Body of pancreas (tissue), 4 donors: ENCODE measurements at regions not wholly inside any gene's neighbourhood (a gene's known extent, or its start where the extent isn't known, plus 50 kb on each side); places are given as distances from the start of the nearest gene placed in this dataset.

Experiments used
- ATAC-seq: fragments of 150-250 bp; one replicate; pipeline ENCODE4 v1.9.1; 2016
- DNase-seq, 4 donors: peaks; one replicate each; pipeline ENCODE4 v3.0.0-alpha.2; 2019
- H3K27ac ChIP-seq, 4 donors: fragments of 200-600 bp; sonication (generic); 1 replicate in 3 of 4; 2 replicates in 1 of 4; pipeline versions ENCODE4 v1.5.1 to v1.6.1; 2016 to 2019; ENCODE audit warnings: mild to moderate bottlenecking in 1 of 4, mixed read lengths in 1 of 4, moderate library complexity in 1 of 4
- H3K27me3 ChIP-seq, 2 donors: fragments of 200-600 bp; sonication (generic); one replicate each; pipeline ENCODE4 v1.6.0; 2016; ENCODE audit warnings: mild to moderate bottlenecking in 1 of 2
- H3K36me3 ChIP-seq, 2 donors: fragments of 200-600 bp; sonication (generic); replicated peaks in 1 of 2; 2 replicates each; pipeline ENCODE4 v1.5.1; 2016; ENCODE audit warnings: low read depth in 2 of 2; ENCODE audit not compliant: insufficient read depth in 1 of 2
- H3K4me1 ChIP-seq: fragments of 200-600 bp; sonication (generic); one replicate; pipeline ENCODE4 v1.6.0; 2016
- H3K4me3 ChIP-seq, 2 donors: fragments of 200-600 bp; sonication (generic); 1 replicate in 1 of 2; 2 replicates in 1 of 2; pipeline ENCODE4 v1.5.1; 2016 to 2019
- H3K9me3 ChIP-seq, 3 donors: fragments of 200-600 bp; sonication (generic); 1 replicate in 2 of 3; 2 replicates in 1 of 3; pipeline ENCODE4 v1.5.1; 2016
- POLR2A ChIP-seq, 3 donors: fragments of 450-650 bp; IDR thresholded peaks; one replicate each; pipeline ENCODE4 v1.6.1; 2016; ENCODE audit warnings: antibody characterized with exemption in 3 of 3, mild to moderate bottlenecking in 2 of 3
- WGBS, 2 donors: methylation state at CpG; one replicate each; pipeline ENCODE4 v1.1.5; 2017; 5-methylcytosine and 5-hydroxymethylcytosine counted together
- intact Hi-C: fragments of 100-400 bp; cut with DNase I; formaldehyde crosslinking; loops from one replicate; pipeline ENCODE4 v1.15.1; 2023
- TF ChIP-seq, protein P1 (sequence below), 7 experiments: fragments of 450-650 bp in 4 of 7; fragments of 200-600 bp in 3 of 7; sonication (generic) in 3 of 7; IDR thresholded peaks; one replicate each; pipeline ENCODE4 v1.5.1; 2016 to 2019; ENCODE audit warnings: antibody characterized with exemption in 7 of 7

DNA sequence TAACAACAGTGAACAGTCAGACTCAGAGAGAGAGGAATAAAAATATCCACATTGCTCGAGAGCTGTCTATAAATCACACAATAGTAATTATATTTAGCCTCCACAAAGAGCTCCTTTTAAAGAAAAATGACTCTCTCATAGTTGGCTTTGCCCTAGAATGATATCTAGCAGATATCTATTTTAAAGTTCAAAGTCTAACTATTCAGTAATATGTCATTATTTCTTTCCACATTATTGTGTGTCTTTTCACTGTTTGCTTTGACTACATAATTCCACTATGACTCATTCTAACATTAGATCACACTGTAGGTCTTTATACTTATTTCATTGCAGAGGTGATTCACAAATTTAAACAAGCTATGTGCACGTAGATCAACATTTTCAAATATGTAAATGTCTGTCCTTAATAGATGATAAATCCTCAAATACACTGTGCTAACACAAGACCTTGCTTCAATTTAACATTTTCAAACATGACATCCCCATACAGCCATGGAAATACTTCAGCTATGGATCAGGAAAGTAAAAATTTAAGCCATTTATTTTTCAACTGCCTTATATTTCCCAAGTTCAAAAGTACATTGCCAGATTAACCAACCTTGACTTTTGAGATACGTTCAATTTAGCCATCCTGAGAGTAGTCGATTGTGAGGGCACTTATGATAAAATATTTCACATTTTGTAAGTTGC, 99.9 kb upstream of the AKR1E2 start:
- intact Hi-C loops = no loop called here
- DNase-seq = no peak

DNA sequence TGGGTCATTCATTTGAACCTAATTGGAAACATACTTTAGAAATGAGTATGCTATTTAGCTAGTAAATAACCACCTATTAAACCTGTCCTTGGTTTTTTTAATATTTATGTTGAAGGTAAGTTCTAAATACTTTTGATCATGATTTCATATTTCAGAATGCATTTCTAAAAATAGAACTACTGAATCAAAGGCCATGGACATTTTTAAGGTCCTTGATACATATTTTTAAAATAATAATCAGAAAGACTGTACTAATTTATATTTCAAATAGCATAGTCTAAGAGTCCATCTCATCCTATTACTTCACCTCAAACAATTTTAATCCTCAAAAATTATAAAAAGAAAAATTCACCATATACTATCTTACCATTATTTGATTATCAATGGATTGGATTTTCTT, 102.1 kb upstream of the AKR1E2 start:
- ATAC-seq = no peak

More for the DNA sequence above, 99.9 kb upstream of the AKR1E2 start:
- peak overlapping the region; percentile 3 to 62 (median 38) for H3K27ac ChIP-seq
- TF ChIP-seq, protein P1, sequence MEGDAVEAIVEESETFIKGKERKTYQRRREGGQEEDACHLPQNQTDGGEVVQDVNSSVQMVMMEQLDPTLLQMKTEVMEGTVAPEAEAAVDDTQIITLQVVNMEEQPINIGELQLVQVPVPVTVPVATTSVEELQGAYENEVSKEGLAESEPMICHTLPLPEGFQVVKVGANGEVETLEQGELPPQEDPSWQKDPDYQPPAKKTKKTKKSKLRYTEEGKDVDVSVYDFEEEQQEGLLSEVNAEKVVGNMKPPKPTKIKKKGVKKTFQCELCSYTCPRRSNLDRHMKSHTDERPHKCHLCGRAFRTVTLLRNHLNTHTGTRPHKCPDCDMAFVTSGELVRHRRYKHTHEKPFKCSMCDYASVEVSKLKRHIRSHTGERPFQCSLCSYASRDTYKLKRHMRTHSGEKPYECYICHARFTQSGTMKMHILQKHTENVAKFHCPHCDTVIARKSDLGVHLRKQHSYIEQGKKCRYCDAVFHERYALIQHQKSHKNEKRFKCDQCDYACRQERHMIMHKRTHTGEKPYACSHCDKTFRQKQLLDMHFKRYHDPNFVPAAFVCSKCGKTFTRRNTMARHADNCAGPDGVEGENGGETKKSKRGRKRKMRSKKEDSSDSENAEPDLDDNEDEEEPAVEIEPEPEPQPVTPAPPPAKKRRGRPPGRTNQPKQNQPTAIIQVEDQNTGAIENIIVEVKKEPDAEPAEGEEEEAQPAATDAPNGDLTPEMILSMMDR (IDR thresholded peaks at IDR 0.05) = no peak
- peak in 1 of 3 donors; percentile 7 for TF ChIP-seq POLR2A (IDR thresholded peaks at IDR 0.05)
- no peaks in the 10 kb centered on the region for H3K9me3 ChIP-seq
- no peak overlapping the region for H3K4me3 ChIP-seq
- no peaks in the 10 kb centered on the region for H3K27me3 ChIP-seq
- peak; percentile 95 for ATAC-seq
- WGBS, 2 donors = 16 to 28% methylated on average over 4 of the region's 4 CpGs
- no peaks in the 10 kb centered on the region for H3K36me3 ChIP-seq
- H3K4me1 ChIP-seq = peaks cover 4% of the 10 kb centered on the region

DNA sequence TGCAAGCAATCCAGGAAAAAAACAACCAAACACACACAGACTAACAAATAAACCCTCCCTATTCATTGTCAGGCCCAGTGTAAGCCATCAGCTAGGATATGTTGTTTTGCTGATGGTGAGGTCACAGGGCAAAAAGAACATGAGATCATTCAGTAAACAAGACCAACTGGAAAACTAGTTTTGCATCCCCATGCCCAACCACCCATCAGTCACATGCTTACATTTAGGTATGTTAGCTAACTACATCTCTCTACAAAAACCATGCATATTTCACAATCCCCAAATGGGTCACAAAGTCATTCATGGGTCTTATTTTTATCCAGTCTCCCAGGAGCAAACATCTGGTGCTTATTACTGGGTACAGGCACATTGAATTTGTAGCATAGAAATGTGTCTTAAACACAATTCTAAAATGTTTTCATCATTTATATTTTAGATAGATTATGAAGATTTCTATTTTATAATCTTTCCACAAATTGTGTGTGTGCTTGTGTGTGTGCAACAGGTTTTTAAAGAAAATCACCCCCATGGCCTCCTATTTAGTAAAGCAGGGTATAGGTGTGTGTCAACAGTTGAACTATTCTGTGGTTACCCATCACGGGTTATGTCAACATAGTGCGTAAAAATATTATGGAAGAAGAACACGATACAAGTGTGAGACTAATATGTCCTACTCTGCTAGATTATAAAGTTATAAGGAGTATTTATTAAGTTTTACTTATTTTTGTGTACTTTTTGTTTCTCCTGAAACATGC, 103.8 kb upstream of the AKR1E2 start:
- intact Hi-C loops = no loop called here
- peak in 3 of 4 donors; percentile 13 to 34 (median 25) for DNase-seq
- Histone ChIP-seq H3K4me3 (no peak overlapping the region), H3K27ac (no peak overlapping the region), H3K36me3 (no peaks in the 10 kb centered on the region), H3K27me3 (no peaks in the 10 kb centered on the region), H3K4me1 (peaks cover 4% of the 10 kb centered on the region), H3K9me3 (no peaks in the 10 kb centered on the region)
- WGBS, 2 donors = 87 to 91% methylated on average over 3 of the region's 3 CpGs
- TF ChIP-seq, protein P1 (IDR thresholded peaks at IDR 0.05) = no peak
- no peak for TF ChIP-seq POLR2A (IDR thresholded peaks at IDR 0.05)
- ATAC-seq = peak; percentile 57

More for the DNA sequence above, 102.1 kb upstream of the AKR1E2 start:
- Histone ChIP-seq H3K4me1 (peaks cover 4% of the 10 kb centered on the region), H3K27ac (no peak overlapping the region), H3K27me3 (no peaks in the 10 kb centered on the region), H3K9me3 (no peaks in the 10 kb centered on the region), H3K36me3 (no peaks in the 10 kb centered on the region), H3K4me3 (no peak overlapping the region)
- no peak for TF ChIP-seq POLR2A (IDR thresholded peaks at IDR 0.05)
- TF ChIP-seq, protein P1 (IDR thresholded peaks at IDR 0.05) = no peak
- no peak for DNase-seq
- intact Hi-C loops = no loop called here

DNA sequence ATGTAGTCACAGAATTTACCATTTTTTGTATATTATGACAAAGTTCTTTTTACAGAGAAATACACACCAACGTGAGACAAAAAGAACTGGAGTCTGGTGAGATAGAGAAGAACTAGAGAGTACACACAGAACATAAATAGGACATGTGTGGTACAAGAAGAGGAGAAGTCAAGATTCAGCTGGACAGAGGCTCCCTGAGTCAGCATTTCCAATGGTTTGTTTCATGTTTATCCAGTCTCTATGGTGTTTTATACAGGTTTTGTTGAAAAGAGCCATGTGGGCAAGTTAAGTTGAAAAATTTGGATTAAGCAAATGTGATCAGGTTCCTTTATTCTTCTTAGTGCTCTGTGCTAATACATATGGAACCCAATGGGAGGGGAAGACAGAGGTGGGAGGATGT, 105.5 kb upstream of the AKR1E2 start:
- Histone ChIP-seq H3K27me3 (no peaks in the 10 kb centered on the region), H3K4me3 (no peak overlapping the region), H3K9me3 (no peaks in the 10 kb centered on the region), H3K36me3 (no peaks in the 10 kb centered on the region), H3K27ac (no peak overlapping the region), H3K4me1 (no peaks in the 10 kb centered on the region)
- no peak for ATAC-seq
- no peak for DNase-seq
- intact Hi-C loops = no loop called here
- no peak for TF ChIP-seq POLR2A (IDR thresholded peaks at IDR 0.05)
- TF ChIP-seq, protein P1 (IDR thresholded peaks at IDR 0.05) = no peak
- 55% methylated on average over 1 of the region's 1 CpG for whole genome bisulfite sequencing, 2 donors
